NCI-H526 treated with DMSO at 0.1 percent for 48 hours (cell line): ENCODE measurements at regions not wholly inside any gene's neighbourhood (a gene's known extent, or its start where the extent isn't known, plus 50 kb on each side); places are given as distances from the start of the nearest gene placed in this dataset.

ENCODE experiments used
- DNase-seq: peaks from one replicate; lab custom pipeline; 2025; lab: John Stamatoyannopoulos, UW

- no peak for DNase-seq
Measured at GRCh38 chr15:73001840-73002239, 50.4 kb upstream of the NEO1 start.

- no peak for DNase-seq
Measured at GRCh38 chr15:73000293-73000692, 52.0 kb upstream of the NEO1 start.

GRCh38 chr15:72999586-72999985, 52.7 kb upstream of the NEO1 start:
- no peak for DNase-seq

- no peak for DNase-seq
Measured at GRCh38 chr15:72998681-72999466, 53.4 kb upstream of the NEO1 start.

GRCh38 chr15:72998226-72998625, 54.0 kb upstream of the NEO1 start:
- no peak for DNase-seq

GRCh38 chr15:72995849-72996248, 56.4 kb upstream of the NEO1 start:
- no peak for DNase-seq

GRCh38 chr15:72994534-72995177, 57.6 kb upstream of the NEO1 start:
- no peak for DNase-seq

- DNase-seq, result no peak
Measured at GRCh38 chr15:72992841-72993252, 59.4 kb upstream of the NEO1 start.

GRCh38 chr15:72991026-72991425, 61.2 kb upstream of the NEO1 start:
- no peak for DNase-seq

- no peak for DNase-seq
Measured at GRCh38 chr15:72983801-72984545, 68.3 kb upstream of the NEO1 start.

- DNase-seq, result no peak
Measured at GRCh38 chr15:72982714-72983113, 69.5 kb upstream of the NEO1 start.

- no peak for DNase-seq
Measured at GRCh38 chr15:72980661-72981060, 71.6 kb upstream of the NEO1 start.

- DNase-seq, result no peak
Measured at GRCh38 chr15:72979791-72980190, 72.5 kb upstream of the NEO1 start.

- no peak for DNase-seq
Measured at GRCh38 chr15:72979308-72979707, 73.0 kb upstream of the NEO1 start.

- no peak for DNase-seq
Measured at GRCh38 chr15:72978223-72978622, 74.0 kb upstream of the NEO1 start.

- no peak for DNase-seq
Measured at GRCh38 chr15:72972362-72972761, 79.9 kb upstream of the NEO1 start.

- DNase-seq, result no peak
Measured at GRCh38 chr15:72971766-72972165, 80.5 kb upstream of the NEO1 start.

GRCh38 chr15:72970933-72971760, 81.1 kb upstream of the NEO1 start:
- no peak for DNase-seq

- no peak for DNase-seq
Measured at GRCh38 chr15:72968531-72968922, 83.7 kb upstream of the NEO1 start.

- DNase-seq, result no peak
Measured at GRCh38 chr15:72967811-72968530, 84.3 kb upstream of the NEO1 start.

GRCh38 chr15:72967397-72967796, 84.9 kb upstream of the NEO1 start:
- no peak for DNase-seq
